B cell (primary cell): ENCODE measurements at regions not wholly inside any gene's neighbourhood (a gene's known extent, or its start where the extent isn't known, plus 50 kb on each side); places are given as distances from the start of the nearest gene placed in this dataset.

Experiments used
- ATAC-seq: fragments of 200-7000 bp; cut with Tn5 transposase; one replicate; pipeline ENCODE4 v1.10.0; 2021; ENCODE audit warnings: low read depth, mild to moderate bottlenecking, moderate number of reproducible peaks, moderate library complexity
- CTCF ChIA-PET: fragments of 350-600 bp; sonication (Branson Sonifier 250); formaldehyde crosslinking; loops from one replicate; lab custom pipeline; 2021; ENCODE audit warnings: antibody characterized with exemption, inconsistent platforms; lab: Charles Lee
- POLR2A ChIA-PET: fragments of 350-600 bp; sonication (Branson Sonifier 250); formaldehyde crosslinking; loops from one replicate; lab custom pipeline; 2021; ENCODE audit warnings: antibody characterized with exemption; lab: Charles Lee
- DNase-seq: peaks from one replicate; pipeline ENCODE4 v3.0.0; 2013
- H2AFZ ChIP-seq: 2 replicates; pipeline ENCODE4 v1.6.1; 2012; ENCODE audit warnings: mild to moderate bottlenecking, low read depth, low read length; ENCODE audit not compliant: insufficient read depth, poor library complexity, severe bottlenecking
- H3K27ac ChIP-seq, 2 donors: 1 replicate in 1 of 2; 2 replicates in 1 of 2; pipeline ENCODE4 v1.5.1; 2012 to 2013; ENCODE audit warnings: low read length in 2 of 2, mild to moderate bottlenecking in 2 of 2, moderate library complexity in 1 of 2
- H3K27me3 ChIP-seq, 4 experiments: fragments of 200-600 bp in 1 of 4; sonication (generic) in 1 of 4; replicated peaks in 1 of 4; 1 replicate in 2 of 4; 2 replicates in 2 of 4; pipeline versions ENCODE4 v1.6.1 to v1.7.0; 2013 to 2016; ENCODE audit warnings: low read length in 3 of 4, mild to moderate bottlenecking in 2 of 4, mixed read lengths in 1 of 4, moderate library complexity in 1 of 4; ENCODE audit not compliant: insufficient read depth in 4 of 4, control insufficient read depth in 3 of 4; ENCODE audit errors: control extremely low read depth in 1 of 4
- H3K36me3 ChIP-seq, 2 experiments: replicated peaks in 1 of 2; 1 replicate in 1 of 2; 2 replicates in 1 of 2; pipeline versions ENCODE4 v1.6.1 to v1.7.1; 2013; ENCODE audit warnings: low read length in 1 of 2; ENCODE audit not compliant: insufficient read depth in 2 of 2, control insufficient read depth in 1 of 2; ENCODE audit errors: control extremely low read depth in 1 of 2, extremely low read depth in 1 of 2
- H3K4me1 ChIP-seq, 2 donors: fragments of 200-600 bp in 1 of 2; sonication (generic) in 1 of 2; 1 replicate in 1 of 2; 2 replicates in 1 of 2; pipeline versions ENCODE4 v1.5.1 to v1.6.1; 2013 to 2017; ENCODE audit warnings: low read length in 2 of 2; ENCODE audit not compliant: control insufficient read depth in 2 of 2, insufficient read depth in 2 of 2
- H3K4me2 ChIP-seq: replicated peaks from 2 replicates; pipeline ENCODE3; 2012; ENCODE audit warnings: mild to moderate bottlenecking, low read depth, low read length; ENCODE audit not compliant: poor library complexity, severe bottlenecking
- H3K4me3 ChIP-seq, 5 experiments: fragments of 200-600 bp in 1 of 5; sonication (generic) in 1 of 5; 1 replicate in 3 of 5; 2 replicates in 2 of 5; pipeline versions ENCODE4 v1.5.1 to v1.7.0; 2011 to 2016; ENCODE audit warnings: low read length in 4 of 5, mild to moderate bottlenecking in 4 of 5, low read depth in 2 of 5, control low read depth in 1 of 5, moderate library complexity in 1 of 5; ENCODE audit not compliant: insufficient read depth in 1 of 5; ENCODE audit errors: control extremely low read depth in 1 of 5, extremely low read depth in 1 of 5
- H3K79me2 ChIP-seq: fragments of 200-600 bp; sonication (generic); one replicate; pipeline ENCODE4 v1.6.0; 2016; ENCODE audit warnings: low read length; ENCODE audit not compliant: control insufficient read depth, insufficient read depth
- H3K9ac ChIP-seq: fragments of 200-600 bp; sonication (generic); 2 replicates; pipeline ENCODE4 v1.6.1; 2017; ENCODE audit warnings: mild to moderate bottlenecking, low read length, moderate library complexity
- H3K9me3 ChIP-seq, 3 donors: one replicate each; pipeline versions ENCODE4 v1.6.1 to v1.7.1; 2013; ENCODE audit warnings: low read length in 2 of 3; ENCODE audit not compliant: control insufficient read depth in 2 of 3, insufficient read depth in 1 of 3; ENCODE audit errors: control extremely low read depth in 1 of 3
- H4K20me1 ChIP-seq: 2 replicates; pipeline ENCODE4 v1.6.0; 2012; ENCODE audit warnings: mild to moderate bottlenecking, low read length; ENCODE audit not compliant: insufficient read depth, control insufficient read depth, poor library complexity, severe bottlenecking
- H3K27ac Mint-ChIP-seq: one replicate; pipeline ENCODE4 v1.8.0; 2021; ENCODE audit warnings: mixed read lengths
- H3K27me3 Mint-ChIP-seq: one replicate; pipeline ENCODE4 v1.8.0; 2021; ENCODE audit warnings: mixed read lengths
- H3K4me1 Mint-ChIP-seq: one replicate; pipeline ENCODE4 v1.8.0; 2021; ENCODE audit warnings: mixed read lengths
- H3K4me3 Mint-ChIP-seq: one replicate; pipeline ENCODE4 v1.8.0; 2021; ENCODE audit warnings: mixed read lengths
- H3K9me3 Mint-ChIP-seq: one replicate; pipeline ENCODE4 v1.8.0; 2022; ENCODE audit warnings: mixed read lengths; ENCODE audit not compliant: insufficient read depth
- EZH2 ChIP-seq: IDR thresholded peaks from 2 replicates; pipeline ENCODE4 v1.6.1; 2012; ENCODE audit warnings: borderline replicate concordance, low read depth, mild to moderate bottlenecking, moderate library complexity, low read length; ENCODE audit not compliant: insufficient read depth, poor library complexity, severe bottlenecking
- WGBS: methylation state at CpG from one replicate; pipeline ENCODE4 v1.1.5; 2013; ENCODE audit warnings: missing lambda C conversion rate; ENCODE audit not compliant: insufficient coverage; 5-methylcytosine and 5-hydroxymethylcytosine counted together
- intact Hi-C: fragments of 100-400 bp; cut with micrococcal nuclease; formaldehyde crosslinking; loops from one replicate; pipeline ENCODE4 v1.10.0; 2022
- TF ChIP-seq, protein P1 (sequence below): fragments of 200-600 bp; IDR thresholded peaks from one replicate; pipeline ENCODE4 v1.8.0; 2022; ENCODE audit warnings: antibody characterized with exemption, mild to moderate bottlenecking

DNA sequence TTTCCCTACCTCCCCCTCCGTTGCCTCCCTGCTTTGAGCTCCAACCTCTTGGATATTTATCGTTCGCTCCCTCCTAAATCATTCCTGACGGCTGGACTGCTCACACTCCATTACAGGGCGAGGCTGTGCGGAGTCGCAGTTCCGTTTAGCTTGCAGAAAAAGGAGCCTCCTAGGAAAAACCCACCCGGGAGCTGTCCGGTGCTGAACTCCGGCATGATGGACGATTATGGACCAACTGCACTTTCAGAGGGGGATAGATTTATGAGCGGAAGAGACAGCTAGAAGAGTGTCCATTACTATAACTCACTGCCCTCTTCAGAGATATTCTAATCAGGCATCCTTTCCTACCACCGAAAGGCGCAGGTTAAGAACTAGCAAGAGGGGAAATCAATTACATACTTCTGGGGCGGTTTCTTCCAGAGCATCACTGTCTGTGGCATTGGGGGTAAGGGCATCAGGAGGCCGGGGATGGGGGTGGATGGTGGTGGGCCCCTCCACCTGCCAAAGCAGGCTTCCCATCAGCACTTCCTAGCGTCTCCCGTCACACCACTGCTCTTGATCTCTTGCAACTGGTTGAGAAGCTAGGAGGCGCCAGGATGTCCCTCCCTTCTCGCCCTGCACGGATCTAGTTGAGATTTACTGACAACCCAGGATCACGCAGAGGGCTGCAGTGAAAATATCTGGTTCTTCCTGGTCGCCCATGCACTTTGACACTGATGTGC is 251.2 kb downstream of the ENGASE start:
- CTCF ChIA-PET, result interaction anchor here (2.7 kb wide), 1 partner anchor 65 kb away, joined by 12 read pairs; no protein-coding TSS in a partner anchor
- Histone ChIP-seq H3K9ac (no peak overlapping the region), H3K9me3 (peaks cover 0 to 3% (median 0%) of the 10 kb centered on the region in 3 donors), H3K27me3 (peaks cover 0 to 34% (median under 1%) of the 10 kb centered on the region in 4 experiments), H3K4me2 (no peak overlapping the region), H2AFZ (no peak overlapping the region), H3K36me3 (no peaks in the 10 kb centered on the region), H3K27ac (no peak overlapping the region), H4K20me1 (no peaks in the 10 kb centered on the region), H3K4me3 (no peak overlapping the region), H3K79me2 (no peaks in the 10 kb centered on the region), H3K4me1 (no peaks in the 10 kb centered on the region)
- intact Hi-C loops, result no loop called here
- Mint-ChIP-seq H3K4me3 (no peak overlapping the region), H3K9me3 (no peaks in the 10 kb centered on the region), H3K27me3 (peaks cover 62% of the 10 kb centered on the region), H3K27ac (no peak overlapping the region), H3K4me1 (no peaks in the 10 kb centered on the region)
- DNase-seq (no peak), ATAC-seq (no peak)
- 24% methylated on average over 17 of the region's 24 CpGs for WGBS
- POLR2A ChIA-PET, result interaction anchor here (0.7 kb wide), 1 partner anchor 15 kb away, joined by 3 read pairs; no protein-coding TSS in a partner anchor
- TF ChIP-seq, protein P1, sequence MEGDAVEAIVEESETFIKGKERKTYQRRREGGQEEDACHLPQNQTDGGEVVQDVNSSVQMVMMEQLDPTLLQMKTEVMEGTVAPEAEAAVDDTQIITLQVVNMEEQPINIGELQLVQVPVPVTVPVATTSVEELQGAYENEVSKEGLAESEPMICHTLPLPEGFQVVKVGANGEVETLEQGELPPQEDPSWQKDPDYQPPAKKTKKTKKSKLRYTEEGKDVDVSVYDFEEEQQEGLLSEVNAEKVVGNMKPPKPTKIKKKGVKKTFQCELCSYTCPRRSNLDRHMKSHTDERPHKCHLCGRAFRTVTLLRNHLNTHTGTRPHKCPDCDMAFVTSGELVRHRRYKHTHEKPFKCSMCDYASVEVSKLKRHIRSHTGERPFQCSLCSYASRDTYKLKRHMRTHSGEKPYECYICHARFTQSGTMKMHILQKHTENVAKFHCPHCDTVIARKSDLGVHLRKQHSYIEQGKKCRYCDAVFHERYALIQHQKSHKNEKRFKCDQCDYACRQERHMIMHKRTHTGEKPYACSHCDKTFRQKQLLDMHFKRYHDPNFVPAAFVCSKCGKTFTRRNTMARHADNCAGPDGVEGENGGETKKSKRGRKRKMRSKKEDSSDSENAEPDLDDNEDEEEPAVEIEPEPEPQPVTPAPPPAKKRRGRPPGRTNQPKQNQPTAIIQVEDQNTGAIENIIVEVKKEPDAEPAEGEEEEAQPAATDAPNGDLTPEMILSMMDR, result no peak
- TF ChIP-seq EZH2, result no peak

GRCh38 chr17:79324194-79324593 is 249.6 kb downstream of the ENGASE start:
- no peak overlapping the region for H3K9ac ChIP-seq
- no peaks in the 10 kb centered on the region for H3K4me1 Mint-ChIP-seq
- DNase-seq (no peak), ATAC-seq (no peak)
- CTCF ChIA-PET, result interaction anchor here (2.7 kb wide), 1 partner anchor 67 kb away, joined by 12 read pairs; no protein-coding TSS in a partner anchor
- H3K27me3 ChIP-seq, result peaks cover 0 to 27% (median 0%) of the 10 kb centered on the region in 4 experiments
- POLR2A ChIA-PET, result no interaction called here
- H4K20me1 ChIP-seq, result no peaks in the 10 kb centered on the region
- peaks cover 0 to 3% (median 0%) of the 10 kb centered on the region in 3 donors for H3K9me3 ChIP-seq
- H3K36me3 ChIP-seq, result no peaks in the 10 kb centered on the region
- H3K79me2 ChIP-seq, result no peaks in the 10 kb centered on the region
- H3K27ac Mint-ChIP-seq, result no peak overlapping the region
- no peak overlapping the region for H3K4me3 Mint-ChIP-seq
- no peak overlapping the region for H3K4me3 ChIP-seq
- H2AFZ ChIP-seq, result no peak overlapping the region
- TF ChIP-seq EZH2, result no peak
- TF ChIP-seq, protein P1, result no peak
- intact Hi-C loops, result no loop called here
- no peaks in the 10 kb centered on the region for H3K4me1 ChIP-seq
- WGBS, result 78% methylated on average over 5 of the region's 5 CpGs
- no peaks in the 10 kb centered on the region for H3K9me3 Mint-ChIP-seq
- H3K27me3 Mint-ChIP-seq, result peaks cover 57% of the 10 kb centered on the region
- H3K27ac ChIP-seq, result no peak overlapping the region
- no peak overlapping the region for H3K4me2 ChIP-seq
